WTC11 (cell line): ENCODE measurements at regions not wholly inside any gene's neighbourhood (a gene's known extent, or its start where the extent isn't known, plus 50 kb on each side); places are given as distances from the start of the nearest gene placed in this dataset.

Source experiments
- ATAC-seq: fragments of 200-7000 bp; cut with Tn5 transposase; 2 replicates; pipeline ENCODE4 v1.10.0; 2021; ENCODE audit warnings: mild to moderate bottlenecking, moderate library complexity
- CTCF ChIA-PET: fragments of 300-600 bp; sonication (Branson Sonifier 250); formaldehyde crosslinking; loops from one replicate; lab custom pipeline; 2021; ENCODE audit warnings: antibody characterized with exemption; lab: Charles Lee
- POLR2A ChIA-PET: fragments of 350-600 bp; sonication (Branson Sonifier 250); formaldehyde crosslinking; loops from one replicate; lab custom pipeline; 2021; ENCODE audit warnings: antibody characterized with exemption; lab: Charles Lee
- DNase-seq: peaks from one replicate; pipeline ENCODE4 v3.0.0; 2021; ENCODE audit warnings: low spot score
- H3K27ac Mint-ChIP-seq: 2 replicates; pipeline ENCODE4 v1.8.0; 2021; ENCODE audit warnings: mixed read lengths
- H3K27me3 Mint-ChIP-seq: 2 replicates; pipeline ENCODE4 v1.8.0; 2021; ENCODE audit warnings: low read depth, mild to moderate bottlenecking, moderate library complexity, mixed read lengths
- H3K36me3 Mint-ChIP-seq: 2 replicates; pipeline ENCODE4 v1.8.0; 2021; ENCODE audit warnings: mixed read lengths
- H3K4me1 Mint-ChIP-seq: 2 replicates; pipeline ENCODE4 v1.8.0; 2022; ENCODE audit warnings: mixed read lengths
- H3K4me3 Mint-ChIP-seq: 2 replicates; pipeline ENCODE4 v1.8.0; 2021; ENCODE audit warnings: mild to moderate bottlenecking, moderate library complexity, mixed read lengths
- H3K9me3 Mint-ChIP-seq: 2 replicates; pipeline ENCODE4 v1.8.0; 2021; ENCODE audit warnings: mixed read lengths
- AFF4 ChIP-seq: sonication (generic); formaldehyde crosslinking; IDR thresholded peaks from 2 replicates; pipeline ENCODE4 v1.8.1; 2023; ENCODE audit warnings: mild to moderate bottlenecking, missing genetic modification reagents, borderline replicate concordance
- FOXK1 ChIP-seq: sonication (generic); formaldehyde crosslinking; IDR thresholded peaks from 2 replicates; pipeline ENCODE4 v1.8.0; 2022; ENCODE audit warnings: mild to moderate bottlenecking, moderate library complexity, missing genetic modification reagents
- HMGA2 ChIP-seq: fragments of 250-450 bp; sonication (Bioruptor Pico); IDR thresholded peaks from 2 replicates; pipeline ENCODE4 v1.4.0; 2021; ENCODE audit warnings: mild to moderate bottlenecking, moderate library complexity
- HMGXB4 ChIP-seq: sonication (generic); formaldehyde crosslinking; IDR thresholded peaks from 2 replicates; pipeline ENCODE4 v1.8.1; 2023; ENCODE audit warnings: mild to moderate bottlenecking, moderate library complexity, missing genetic modification reagents
- JUN ChIP-seq: sonication (generic); formaldehyde crosslinking; IDR thresholded peaks from 2 replicates; pipeline ENCODE4 v1.8.0; 2023; ENCODE audit warnings: mild to moderate bottlenecking, missing genetic modification reagents
- NR3C1 ChIP-seq: sonication (generic); formaldehyde crosslinking; conservative IDR thresholded peaks from 2 replicates; pipeline ENCODE4 v1.8.1; 2023; ENCODE audit warnings: low read depth, mild to moderate bottlenecking, missing genetic modification reagents
- SMAD4 ChIP-seq: sonication (generic); formaldehyde crosslinking; IDR thresholded peaks from 2 replicates; pipeline ENCODE4 v1.8.0; 2022; ENCODE audit warnings: mild to moderate bottlenecking, missing genetic modification reagents
- SP1 ChIP-seq: sonication (generic); formaldehyde crosslinking; conservative IDR thresholded peaks from 2 replicates; pipeline ENCODE4 v1.8.1; 2022; ENCODE audit warnings: missing genetic modification reagents
- ZNF416 ChIP-seq: fragments of 250-450 bp; sonication (Bioruptor Pico); IDR thresholded peaks from 2 replicates; pipeline ENCODE4 v1.9.0; 2021; ENCODE audit warnings: mild to moderate bottlenecking, inconsistent platforms
- ZNF423 ChIP-seq: fragments of 250-450 bp; sonication (Bioruptor Pico); IDR thresholded peaks from 2 replicates; pipeline ENCODE4 v2.1.2; 2022; ENCODE audit warnings: mild to moderate bottlenecking, moderate library complexity
- TF ChIP-seq, protein P1 (sequence below): sonication (generic); formaldehyde crosslinking; IDR thresholded peaks from 2 replicates; pipeline ENCODE4 v1.8.1; 2022; ENCODE audit warnings: low read depth, mild to moderate bottlenecking, moderate library complexity, missing genetic modification reagents, borderline replicate concordance
- TF ChIP-seq, protein P2 (sequence below): sonication (generic); formaldehyde crosslinking; IDR thresholded peaks from 2 replicates; pipeline ENCODE4 v1.8.0; 2022; ENCODE audit warnings: mild to moderate bottlenecking, missing genetic modification reagents
- TF ChIP-seq, protein P3 (sequence below): fragments of 250-450 bp; sonication (Bioruptor Pico); IDR thresholded peaks from 2 replicates; pipeline ENCODE4 v1.9.0; 2021; ENCODE audit warnings: mild to moderate bottlenecking
- TF ChIP-seq, protein P4 (sequence below): sonication (generic); formaldehyde crosslinking; IDR thresholded peaks from 2 replicates; pipeline ENCODE4 v1.8.1; 2023; ENCODE audit warnings: mild to moderate bottlenecking, missing genetic modification reagents, moderate library complexity
- TF ChIP-seq, protein P5 (sequence below): sonication (generic); formaldehyde crosslinking; IDR thresholded peaks from 2 replicates; pipeline ENCODE4 v1.8.0; 2023; ENCODE audit warnings: missing genetic modification reagents, mild to moderate bottlenecking, borderline replicate concordance
- TF ChIP-seq, protein P6 (sequence below): sonication (generic); formaldehyde crosslinking; IDR thresholded peaks from 2 replicates; pipeline ENCODE4 v1.8.0; 2023; ENCODE audit warnings: mild to moderate bottlenecking, missing genetic modification reagents

GRCh38 chr7:68438811-68439210, 1159.5 kb upstream of the AUTS2 start:
- Mint-ChIP-seq H3K9me3 (peaks cover 15% of the 10 kb centered on the region), H3K36me3 (no peaks in the 10 kb centered on the region; the same call in 1 of the 2 replicates), H3K4me1 (0 out of 2 replicates have a peak, but pooled peaks cover 5% of the 10 kb centered on the region), H3K27ac (no peak overlapping the region), H3K27me3 (no peaks in the 10 kb centered on the region), H3K4me3 (no peak overlapping the region)
- ChIA-PET CTCF (no interaction called here), POLR2A (interaction anchor here (0.7 kb wide), 1 partner anchor 286 kb away, joined by 3 read pairs; no protein-coding TSS in a partner anchor)
- ATAC-seq, result no peak
- TF ChIP-seq, protein P1, sequence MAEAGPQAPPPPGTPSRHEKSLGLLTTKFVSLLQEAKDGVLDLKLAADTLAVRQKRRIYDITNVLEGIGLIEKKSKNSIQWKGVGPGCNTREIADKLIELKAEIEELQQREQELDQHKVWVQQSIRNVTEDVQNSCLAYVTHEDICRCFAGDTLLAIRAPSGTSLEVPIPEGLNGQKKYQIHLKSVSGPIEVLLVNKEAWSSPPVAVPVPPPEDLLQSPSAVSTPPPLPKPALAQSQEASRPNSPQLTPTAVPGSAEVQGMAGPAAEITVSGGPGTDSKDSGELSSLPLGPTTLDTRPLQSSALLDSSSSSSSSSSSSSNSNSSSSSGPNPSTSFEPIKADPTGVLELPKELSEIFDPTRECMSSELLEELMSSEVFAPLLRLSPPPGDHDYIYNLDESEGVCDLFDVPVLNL (CRISPR knock-in tag), result no peak
- no peak for TF ChIP-seq HMGXB4 (CRISPR knock-in tag)
- no peak for TF ChIP-seq ZNF416 (CRISPR knock-in tag)
- TF ChIP-seq, protein P2, sequence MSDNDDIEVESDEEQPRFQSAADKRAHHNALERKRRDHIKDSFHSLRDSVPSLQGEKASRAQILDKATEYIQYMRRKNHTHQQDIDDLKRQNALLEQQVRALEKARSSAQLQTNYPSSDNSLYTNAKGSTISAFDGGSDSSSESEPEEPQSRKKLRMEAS (CRISPR knock-in tag), result no peak
- no peak for TF ChIP-seq SMAD4 (CRISPR knock-in tag)
- TF ChIP-seq, protein P3, sequence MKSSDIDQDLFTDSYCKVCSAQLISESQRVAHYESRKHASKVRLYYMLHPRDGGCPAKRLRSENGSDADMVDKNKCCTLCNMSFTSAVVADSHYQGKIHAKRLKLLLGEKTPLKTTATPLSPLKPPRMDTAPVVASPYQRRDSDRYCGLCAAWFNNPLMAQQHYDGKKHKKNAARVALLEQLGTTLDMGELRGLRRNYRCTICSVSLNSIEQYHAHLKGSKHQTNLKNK, result no peak
- TF ChIP-seq, protein P4, sequence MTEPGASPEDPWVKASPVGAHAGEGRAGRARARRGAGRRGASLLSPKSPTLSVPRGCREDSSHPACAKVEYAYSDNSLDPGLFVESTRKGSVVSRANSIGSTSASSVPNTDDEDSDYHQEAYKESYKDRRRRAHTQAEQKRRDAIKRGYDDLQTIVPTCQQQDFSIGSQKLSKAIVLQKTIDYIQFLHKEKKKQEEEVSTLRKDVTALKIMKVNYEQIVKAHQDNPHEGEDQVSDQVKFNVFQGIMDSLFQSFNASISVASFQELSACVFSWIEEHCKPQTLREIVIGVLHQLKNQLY, result no peak
- DNase-seq, result no peak

GRCh38 chr7:68439897-68440296, 1158.4 kb upstream of the AUTS2 start:
- Mint-ChIP-seq H3K27ac (no peak overlapping the region), H3K4me1 (0 out of 2 replicates have a peak, but pooled peaks cover 3% of the 10 kb centered on the region), H3K27me3 (no peaks in the 10 kb centered on the region)
- ATAC-seq, result no peak
- no peak for TF ChIP-seq FOXK1 (CRISPR knock-in tag)
- TF ChIP-seq JUN, result no peak
- peak; percentile 92 for TF ChIP-seq HMGA2
- TF ChIP-seq, all 79 proteins: peak for 1
- Mint-ChIP-seq H3K36me3 (no peaks in the 10 kb centered on the region; the same call in 1 of the 2 replicates), H3K9me3 (peaks cover 15% of the 10 kb centered on the region), H3K4me3 (no peak overlapping the region)
- DNase-seq, result no peak
- ChIA-PET CTCF (no interaction called here), POLR2A (no interaction called here)

GRCh38 chr7:68440866-68441265, 1157.4 kb upstream of the AUTS2 start:
- Mint-ChIP-seq H3K27me3 (no peaks in the 10 kb centered on the region), H3K4me1 (no peaks in the 10 kb centered on the region), H3K36me3 (no peaks in the 10 kb centered on the region; the same call in 1 of the 2 replicates), H3K27ac (no peak overlapping the region), H3K9me3 (peaks cover 19% of the 10 kb centered on the region), H3K4me3 (no peak overlapping the region)
- ChIA-PET POLR2A (interaction anchor here (0.6 to 0.8 kb wide), 2 partner anchors 17 to 44 kb away, joined by 5 to 11 read pairs; no protein-coding TSS in a partner anchor), CTCF (interaction anchor here (0.6 kb wide), 1 partner anchor 15 kb away, joined by 3 read pairs; no protein-coding TSS in a partner anchor)
- ATAC-seq (no peak), DNase-seq (no peak)
- TF ChIP-seq SMAD4 (CRISPR knock-in tag) (no peak), SP1 (CRISPR knock-in tag) (no peak), NR3C1 (CRISPR knock-in tag) (no peak), AFF4 (no peak), ZNF423 (CRISPR knock-in tag) (no peak)
- TF ChIP-seq, protein P5, sequence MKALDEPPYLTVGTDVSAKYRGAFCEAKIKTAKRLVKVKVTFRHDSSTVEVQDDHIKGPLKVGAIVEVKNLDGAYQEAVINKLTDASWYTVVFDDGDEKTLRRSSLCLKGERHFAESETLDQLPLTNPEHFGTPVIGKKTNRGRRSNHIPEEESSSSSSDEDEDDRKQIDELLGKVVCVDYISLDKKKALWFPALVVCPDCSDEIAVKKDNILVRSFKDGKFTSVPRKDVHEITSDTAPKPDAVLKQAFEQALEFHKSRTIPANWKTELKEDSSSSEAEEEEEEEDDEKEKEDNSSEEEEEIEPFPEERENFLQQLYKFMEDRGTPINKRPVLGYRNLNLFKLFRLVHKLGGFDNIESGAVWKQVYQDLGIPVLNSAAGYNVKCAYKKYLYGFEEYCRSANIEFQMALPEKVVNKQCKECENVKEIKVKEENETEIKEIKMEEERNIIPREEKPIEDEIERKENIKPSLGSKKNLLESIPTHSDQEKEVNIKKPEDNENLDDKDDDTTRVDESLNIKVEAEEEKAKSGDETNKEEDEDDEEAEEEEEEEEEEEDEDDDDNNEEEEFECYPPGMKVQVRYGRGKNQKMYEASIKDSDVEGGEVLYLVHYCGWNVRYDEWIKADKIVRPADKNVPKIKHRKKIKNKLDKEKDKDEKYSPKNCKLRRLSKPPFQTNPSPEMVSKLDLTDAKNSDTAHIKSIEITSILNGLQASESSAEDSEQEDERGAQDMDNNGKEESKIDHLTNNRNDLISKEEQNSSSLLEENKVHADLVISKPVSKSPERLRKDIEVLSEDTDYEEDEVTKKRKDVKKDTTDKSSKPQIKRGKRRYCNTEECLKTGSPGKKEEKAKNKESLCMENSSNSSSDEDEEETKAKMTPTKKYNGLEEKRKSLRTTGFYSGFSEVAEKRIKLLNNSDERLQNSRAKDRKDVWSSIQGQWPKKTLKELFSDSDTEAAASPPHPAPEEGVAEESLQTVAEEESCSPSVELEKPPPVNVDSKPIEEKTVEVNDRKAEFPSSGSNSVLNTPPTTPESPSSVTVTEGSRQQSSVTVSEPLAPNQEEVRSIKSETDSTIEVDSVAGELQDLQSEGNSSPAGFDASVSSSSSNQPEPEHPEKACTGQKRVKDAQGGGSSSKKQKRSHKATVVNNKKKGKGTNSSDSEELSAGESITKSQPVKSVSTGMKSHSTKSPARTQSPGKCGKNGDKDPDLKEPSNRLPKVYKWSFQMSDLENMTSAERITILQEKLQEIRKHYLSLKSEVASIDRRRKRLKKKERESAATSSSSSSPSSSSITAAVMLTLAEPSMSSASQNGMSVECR (CRISPR knock-in tag), result no peak
- TF ChIP-seq, protein P6, sequence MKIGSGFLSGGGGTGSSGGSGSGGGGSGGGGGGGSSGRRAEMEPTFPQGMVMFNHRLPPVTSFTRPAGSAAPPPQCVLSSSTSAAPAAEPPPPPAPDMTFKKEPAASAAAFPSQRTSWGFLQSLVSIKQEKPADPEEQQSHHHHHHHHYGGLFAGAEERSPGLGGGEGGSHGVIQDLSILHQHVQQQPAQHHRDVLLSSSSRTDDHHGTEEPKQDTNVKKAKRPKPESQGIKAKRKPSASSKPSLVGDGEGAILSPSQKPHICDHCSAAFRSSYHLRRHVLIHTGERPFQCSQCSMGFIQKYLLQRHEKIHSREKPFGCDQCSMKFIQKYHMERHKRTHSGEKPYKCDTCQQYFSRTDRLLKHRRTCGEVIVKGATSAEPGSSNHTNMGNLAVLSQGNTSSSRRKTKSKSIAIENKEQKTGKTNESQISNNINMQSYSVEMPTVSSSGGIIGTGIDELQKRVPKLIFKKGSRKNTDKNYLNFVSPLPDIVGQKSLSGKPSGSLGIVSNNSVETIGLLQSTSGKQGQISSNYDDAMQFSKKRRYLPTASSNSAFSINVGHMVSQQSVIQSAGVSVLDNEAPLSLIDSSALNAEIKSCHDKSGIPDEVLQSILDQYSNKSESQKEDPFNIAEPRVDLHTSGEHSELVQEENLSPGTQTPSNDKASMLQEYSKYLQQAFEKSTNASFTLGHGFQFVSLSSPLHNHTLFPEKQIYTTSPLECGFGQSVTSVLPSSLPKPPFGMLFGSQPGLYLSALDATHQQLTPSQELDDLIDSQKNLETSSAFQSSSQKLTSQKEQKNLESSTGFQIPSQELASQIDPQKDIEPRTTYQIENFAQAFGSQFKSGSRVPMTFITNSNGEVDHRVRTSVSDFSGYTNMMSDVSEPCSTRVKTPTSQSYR (CRISPR knock-in tag), result no peak
